ENCODE measurements at regions not wholly inside any gene's neighbourhood (a gene's known extent, or its start where the extent isn't known, plus 50 kb on each side); places are given as distances from the start of the nearest gene placed in this dataset.

GRCh38 chr1:184836141-184836540 is 81.5 kb upstream of the EDEM3 start:
- no peak for TF ChIP-seq POLR2AphosphoS5 (IDR thresholded peaks at IDR 0.05)
- no peak for TF ChIP-seq CTCF (IDR thresholded peaks at IDR 0.05)
- TF ChIP-seq POLR2A (IDR thresholded peaks at IDR 0.05) = no peak

Measured in sigmoid colon (tissue), 4 donors.